NT2/D1 (cell line): ENCODE measurements at regions not wholly inside any gene's neighbourhood (a gene's known extent, or its start where the extent isn't known, plus 50 kb on each side); places are given as distances from the start of the nearest gene placed in this dataset.

ENCODE experiments used
- YY1 ChIP-seq: IDR thresholded peaks from 2 replicates; pipeline ENCODE4 v1.6.1; 2011; ENCODE audit not compliant: insufficient read length, insufficient read depth
- ZNF274 ChIP-seq: IDR thresholded peaks from 2 replicates; pipeline ENCODE4 v1.6.1; 2011; ENCODE audit warnings: mild to moderate bottlenecking, low read depth, low read length

DNA sequence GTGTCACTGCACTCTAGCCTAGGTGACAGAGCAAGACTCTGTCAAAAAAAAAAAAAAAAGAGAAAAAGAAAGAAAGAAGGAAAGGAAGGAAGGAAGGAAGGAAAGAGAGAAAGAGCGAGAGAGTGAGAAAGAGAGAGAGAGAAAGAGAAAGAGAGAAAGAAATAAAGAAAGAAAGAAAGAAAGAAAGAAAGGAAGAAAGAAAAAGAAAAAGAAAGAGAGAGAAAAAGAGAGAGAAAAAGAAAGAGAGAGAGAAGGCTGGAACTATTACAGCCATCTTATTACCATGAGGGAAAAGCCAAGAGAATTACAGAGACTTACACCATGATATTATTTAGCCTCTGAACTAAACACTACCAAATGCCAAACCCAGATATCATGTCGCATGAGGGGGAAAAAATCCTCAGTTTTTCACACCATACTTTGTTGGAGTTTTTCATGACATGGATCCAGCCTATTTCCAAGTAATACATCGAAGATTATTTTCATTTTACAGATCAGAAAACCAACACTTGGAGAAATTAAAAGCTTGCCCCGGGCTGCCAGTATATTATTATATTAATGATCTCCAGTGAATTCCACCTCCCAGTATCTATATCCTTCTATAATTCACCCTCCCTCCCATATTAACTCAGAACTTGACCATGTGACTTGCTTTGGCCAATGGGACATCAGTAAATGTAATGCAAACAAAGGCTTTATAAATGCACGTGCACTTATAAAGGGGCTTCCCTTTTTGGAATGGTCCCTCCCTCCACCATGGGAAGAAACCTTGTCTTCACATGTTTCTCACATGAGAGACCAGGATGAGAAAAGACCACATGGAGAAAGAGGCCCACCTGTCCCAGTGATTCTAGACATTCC is 148.6 kb downstream of the MIS18A start:
- TF ChIP-seq ZNF274 (no peak), YY1 (no peak)
